IMR-90 (cell line): ENCODE measurements at regions not wholly inside any gene's neighbourhood (a gene's known extent, or its start where the extent isn't known, plus 50 kb on each side); places are given as distances from the start of the nearest gene placed in this dataset.
"Not testable (repeated sequence)": the region's sequence is repeated elsewhere in the genome, so short reads cannot be mapped to it uniquely, and the experiment has no call there.

Source experiments
- ATAC-seq: fragments of 200-7000 bp; cut with Tn5 transposase; 2 replicates; pipeline ENCODE4 v1.9.1; 2020; ENCODE audit warnings: low read depth, mild to moderate bottlenecking, moderate library complexity
- BruUV-seq: library from RNA; stranded (reverse); fragments of 400-500 nt; replicated peaks from 2 replicates; lab custom pipeline; 2021; lab: Mats Ljungman, UMichigan
- CTCF ChIA-PET: fragments of 300-600 bp; formaldehyde crosslinking; extraction: SDS; loops from one replicate; lab custom pipeline; 2021; ENCODE audit warnings: antibody characterized with exemption; lab: Yijun Ruan, JAX
- POLR2A ChIA-PET: fragments of 300-600 bp; sonication (Branson Sonifier 250); formaldehyde crosslinking; loops from one replicate; lab custom pipeline; 2022; ENCODE audit warnings: antibody characterized with exemption; ENCODE audit not compliant: unreplicated experiment; lab: Charles Lee
- DNase-seq: peaks from one replicate; pipeline ENCODE4 v3.0.0; 2013
- H2AFZ ChIP-seq: replicated peaks from 2 replicates; pipeline ENCODE3; 2013; ENCODE audit warnings: low read length, mild to moderate bottlenecking; ENCODE audit not compliant: poor library complexity
- H2AK5ac ChIP-seq: 2 replicates; pipeline ENCODE4 v1.6.1; 2013; ENCODE audit warnings: low read depth, low read length, inconsistent platforms
- H2AK9ac ChIP-seq: replicated peaks from 2 replicates; pipeline ENCODE3; 2013; ENCODE audit warnings: mild to moderate bottlenecking, low read depth, low read length, moderate library complexity; ENCODE audit not compliant: poor library complexity
- H2BK120ac ChIP-seq: 2 replicates; pipeline ENCODE4 v1.6.1; 2013; ENCODE audit warnings: low read depth, low read length, inconsistent platforms
- H2BK15ac ChIP-seq: 3 replicates; pipeline ENCODE4 v1.6.1; 2013; ENCODE audit warnings: low read depth, low read length, inconsistent platforms
- H2BK20ac ChIP-seq: 2 replicates; pipeline ENCODE4 v1.6.1; 2013; ENCODE audit warnings: low read depth, mild to moderate bottlenecking, inconsistent platforms, low read length, moderate library complexity
- H2BK5ac ChIP-seq: 2 replicates; pipeline ENCODE4 v1.6.1; 2013; ENCODE audit warnings: mild to moderate bottlenecking, low read depth, low read length, inconsistent platforms; ENCODE audit not compliant: poor library complexity, severe bottlenecking
- H3K14ac ChIP-seq: replicated peaks from 2 replicates; pipeline ENCODE4 v1.6.1; 2013; ENCODE audit warnings: low read depth, low read length, inconsistent platforms
- H3K18ac ChIP-seq: 2 replicates; pipeline ENCODE4 v1.6.1; 2013; ENCODE audit warnings: low read depth, low read length, control low read depth
- H3K23ac ChIP-seq: 2 replicates; pipeline ENCODE4 v1.6.1; 2013; ENCODE audit warnings: low read depth, low read length, inconsistent platforms
- H3K27ac ChIP-seq: 2 replicates; pipeline ENCODE4 v1.5.1; 2013; ENCODE audit warnings: mild to moderate bottlenecking, control low read depth, low read length; ENCODE audit not compliant: insufficient read depth
- H3K27me3 ChIP-seq: 2 replicates; pipeline ENCODE4 v1.6.1; 2013; ENCODE audit warnings: low read length; ENCODE audit not compliant: control insufficient read depth, insufficient read depth
- H3K36me3 ChIP-seq: 2 replicates; pipeline ENCODE4 v1.6.1; 2013; ENCODE audit warnings: low read length, mixed read lengths; ENCODE audit not compliant: control insufficient read depth, insufficient read depth
- H3K4ac ChIP-seq: 2 replicates; pipeline ENCODE4 v1.6.1; 2013; ENCODE audit warnings: low read depth, low read length, inconsistent platforms
- H3K4me1 ChIP-seq: 2 replicates; pipeline ENCODE4 v1.6.1; 2013; ENCODE audit warnings: low read length, mixed read lengths; ENCODE audit not compliant: control insufficient read depth, insufficient read depth
- H3K4me2 ChIP-seq: 2 replicates; pipeline ENCODE4 v1.6.1; 2013; ENCODE audit warnings: low read depth, mild to moderate bottlenecking, control low read depth, low read length, moderate library complexity
- H3K4me3 ChIP-seq: 2 replicates; pipeline ENCODE4 v1.5.1; 2013; ENCODE audit warnings: low read depth, mild to moderate bottlenecking, control low read depth, low read length, moderate library complexity; ENCODE audit not compliant: insufficient read depth
- H3K56ac ChIP-seq: 2 replicates; pipeline ENCODE4 v1.6.1; 2013; ENCODE audit warnings: low read length, inconsistent platforms; ENCODE audit not compliant: insufficient read depth; ENCODE audit errors: extremely low read depth
- H3K79me1 ChIP-seq, 2 experiments: 2 replicates each; pipeline ENCODE4 v1.6.1; 2013; ENCODE audit warnings: low read length in 2 of 2, inconsistent platforms in 1 of 2, low read depth in 1 of 2
- H3K9ac ChIP-seq: 2 replicates; pipeline ENCODE4 v1.6.1; 2013; ENCODE audit warnings: low read depth, low read length, control low read depth
- H3K9me1 ChIP-seq: 2 replicates; pipeline ENCODE4 v1.6.1; 2013; ENCODE audit warnings: low read length, inconsistent platforms; ENCODE audit not compliant: insufficient read depth
- H3K9me3 ChIP-seq: 2 replicates; pipeline ENCODE4 v1.6.1; 2013; ENCODE audit warnings: low read length; ENCODE audit not compliant: control insufficient read depth, insufficient read depth
- H4K20me1 ChIP-seq: 2 replicates; pipeline ENCODE4 v1.6.1; 2013; ENCODE audit warnings: low read length, inconsistent platforms; ENCODE audit not compliant: insufficient read depth
- H4K5ac ChIP-seq: 2 replicates; pipeline ENCODE4 v1.6.1; 2013; ENCODE audit warnings: mild to moderate bottlenecking, low read depth, low read length, control low read depth
- H4K8ac ChIP-seq, 2 experiments: 2 replicates each; pipeline ENCODE4 v1.6.1; 2013; ENCODE audit warnings: low read depth in 2 of 2, low read length in 2 of 2, control low read depth in 1 of 2, inconsistent platforms in 1 of 2
- H4K91ac ChIP-seq: 2 replicates; pipeline ENCODE4 v1.6.1; 2013; ENCODE audit warnings: low read depth, low read length, inconsistent platforms; ENCODE audit not compliant: insufficient read depth
- WGBS, 2 experiments: methylation state at CpG; one replicate each; pipeline versions ENCODE4 v1.1.5 to v1.1.7; 2013; ENCODE audit warnings: missing lambda C conversion rate in 2 of 2; ENCODE audit not compliant: insufficient read length in 1 of 2; ENCODE audit errors: extremely low coverage in 2 of 2; 5-methylcytosine and 5-hydroxymethylcytosine counted together
- dilution Hi-C: fragments of 300-500 bp; cut with HindIII; formaldehyde crosslinking; loops from one replicate; pipeline ENCODE4 v1.14.3; 2018; ENCODE audit warnings: low sequenced_read_pairs; ENCODE audit not compliant: unreplicated experiment
- in situ Hi-C: fragments of 300-500 bp; cut with MboI; formaldehyde crosslinking; loops from 3 replicates; pipeline ENCODE4 v1.14.3; 2019; ENCODE audit warnings: low sequenced_read_pairs, inconsistent platforms, mixed read lengths
- intact Hi-C: fragments of 100-400 bp; cut with micrococcal nuclease; formaldehyde crosslinking; loops from 2 replicates; pipeline ENCODE4 v1.10.0; 2022

- H3K36me3 ChIP-seq, H4K20me1 ChIP-seq, H3K4me2 ChIP-seq, H2AK9ac ChIP-seq, H2BK20ac ChIP-seq, H3K14ac ChIP-seq, H2AFZ ChIP-seq, H2BK5ac ChIP-seq, dilution Hi-C loops, POLR2A ChIA-PET, DNase-seq, H3K9me1 ChIP-seq, H3K4me1 ChIP-seq, CTCF ChIA-PET, H4K91ac ChIP-seq, H3K56ac ChIP-seq, H2AK5ac ChIP-seq, H3K27ac ChIP-seq, H3K27me3 ChIP-seq, H4K8ac ChIP-seq, H3K9ac ChIP-seq, H3K4ac ChIP-seq, intact Hi-C loops, ATAC-seq, H3K18ac ChIP-seq, in situ Hi-C loops, H3K23ac ChIP-seq, H3K9me3 ChIP-seq, H2BK120ac ChIP-seq, BruUV-seq, H2BK15ac ChIP-seq, H4K5ac ChIP-seq, H3K79me1 ChIP-seq, H3K4me3 ChIP-seq: not testable (repeated sequence)
- WGBS, 2 experiments, result 34% methylated on average over 6 of the region's 25 CpGs; no CpG with 5 or more reads in 1 of the 2 experiments
Measured at GRCh38 chr11:67826028-67826950, 151.9 kb upstream of the ALDH3B2 start.

GRCh38 chr11:67824861-67825260 is 150.4 kb upstream of the ALDH3B2 start:
- H3K23ac ChIP-seq, H3K4ac ChIP-seq, H3K4me3 ChIP-seq, in situ Hi-C loops, H4K5ac ChIP-seq, H3K18ac ChIP-seq, H3K9me1 ChIP-seq, H3K36me3 ChIP-seq, H3K9ac ChIP-seq, H2BK15ac ChIP-seq, H4K20me1 ChIP-seq, intact Hi-C loops, H3K14ac ChIP-seq, H2AK9ac ChIP-seq, H3K9me3 ChIP-seq, CTCF ChIA-PET, dilution Hi-C loops, H3K79me1 ChIP-seq, H3K56ac ChIP-seq, H2AFZ ChIP-seq, H3K4me2 ChIP-seq, H2BK5ac ChIP-seq, H2BK120ac ChIP-seq, H2BK20ac ChIP-seq, H3K27ac ChIP-seq, H3K27me3 ChIP-seq, H3K4me1 ChIP-seq, H4K8ac ChIP-seq, BruUV-seq, POLR2A ChIA-PET, H4K91ac ChIP-seq, H2AK5ac ChIP-seq, ATAC-seq, DNase-seq: not testable (repeated sequence)
- WGBS, 2 experiments, result no CpG with 5 or more reads among the region's 3 CpGs
